ENCODE measurements at regions not wholly inside any gene's neighbourhood (a gene's known extent, or its start where the extent isn't known, plus 50 kb on each side); places are given as distances from the start of the nearest gene placed in this dataset.

DNA sequence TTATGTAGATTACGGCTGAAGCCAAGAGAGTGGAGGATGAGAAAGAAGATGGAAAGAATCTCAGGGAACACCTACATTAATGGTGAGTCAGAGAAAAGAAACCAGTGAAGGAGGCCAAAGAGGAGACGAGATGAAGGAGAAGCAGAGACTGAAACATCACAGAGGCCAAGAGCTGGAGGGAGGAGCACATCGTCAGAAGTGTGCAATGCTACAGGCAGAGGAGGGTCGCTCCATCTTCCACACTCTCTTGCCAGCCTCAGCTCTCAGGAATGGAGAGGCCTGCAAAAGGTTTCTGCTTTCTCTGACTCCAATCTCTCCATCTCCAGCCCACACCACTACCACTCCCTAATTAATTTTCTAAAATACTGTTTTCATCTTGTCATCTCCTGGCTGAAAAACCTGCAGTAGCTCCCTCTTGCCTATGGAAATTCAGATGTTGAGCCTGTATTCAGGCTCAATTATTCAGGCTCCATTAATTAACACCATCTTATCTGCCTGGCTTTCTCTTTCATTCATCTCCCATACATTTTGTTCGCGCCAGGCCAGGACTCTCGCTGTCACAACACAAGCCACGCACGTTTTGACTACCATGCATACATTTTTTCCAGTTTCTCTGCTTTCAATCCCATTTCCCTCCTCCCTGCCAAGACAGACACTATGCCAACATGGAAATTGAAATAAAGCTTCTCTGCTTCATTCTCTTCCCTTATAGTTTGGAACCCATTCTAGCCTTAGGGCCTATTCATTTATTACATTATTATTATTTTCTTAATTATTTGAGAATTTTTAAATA lies 165.8 kb downstream of the INHBA start:
- no peak for DNase-seq (ENCODE audit: low spot score)
- TF ChIP-seq, protein P1, sequence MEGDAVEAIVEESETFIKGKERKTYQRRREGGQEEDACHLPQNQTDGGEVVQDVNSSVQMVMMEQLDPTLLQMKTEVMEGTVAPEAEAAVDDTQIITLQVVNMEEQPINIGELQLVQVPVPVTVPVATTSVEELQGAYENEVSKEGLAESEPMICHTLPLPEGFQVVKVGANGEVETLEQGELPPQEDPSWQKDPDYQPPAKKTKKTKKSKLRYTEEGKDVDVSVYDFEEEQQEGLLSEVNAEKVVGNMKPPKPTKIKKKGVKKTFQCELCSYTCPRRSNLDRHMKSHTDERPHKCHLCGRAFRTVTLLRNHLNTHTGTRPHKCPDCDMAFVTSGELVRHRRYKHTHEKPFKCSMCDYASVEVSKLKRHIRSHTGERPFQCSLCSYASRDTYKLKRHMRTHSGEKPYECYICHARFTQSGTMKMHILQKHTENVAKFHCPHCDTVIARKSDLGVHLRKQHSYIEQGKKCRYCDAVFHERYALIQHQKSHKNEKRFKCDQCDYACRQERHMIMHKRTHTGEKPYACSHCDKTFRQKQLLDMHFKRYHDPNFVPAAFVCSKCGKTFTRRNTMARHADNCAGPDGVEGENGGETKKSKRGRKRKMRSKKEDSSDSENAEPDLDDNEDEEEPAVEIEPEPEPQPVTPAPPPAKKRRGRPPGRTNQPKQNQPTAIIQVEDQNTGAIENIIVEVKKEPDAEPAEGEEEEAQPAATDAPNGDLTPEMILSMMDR (IDR thresholded peaks at IDR 0.05), result no peak
- peaks cover 11% of the 10 kb centered on the region for H3K4me1 Mint-ChIP-seq (ENCODE audit: low read depth)
- H3K27me3 Mint-ChIP-seq (ENCODE audit: low read depth), result no peaks in the 10 kb centered on the region
- H3K4me3 Mint-ChIP-seq (ENCODE audit: unreplicated experiment), result no peak overlapping the region
- peaks cover 4% of the 10 kb centered on the region for H3K9me3 Mint-ChIP-seq (ENCODE audit: low read depth)
- H3K27ac Mint-ChIP-seq (ENCODE audit: unreplicated experiment), result no peak overlapping the region
- H3K36me3 Mint-ChIP-seq (ENCODE audit: low read depth), result peaks cover 3% of the 10 kb centered on the region

DNA sequence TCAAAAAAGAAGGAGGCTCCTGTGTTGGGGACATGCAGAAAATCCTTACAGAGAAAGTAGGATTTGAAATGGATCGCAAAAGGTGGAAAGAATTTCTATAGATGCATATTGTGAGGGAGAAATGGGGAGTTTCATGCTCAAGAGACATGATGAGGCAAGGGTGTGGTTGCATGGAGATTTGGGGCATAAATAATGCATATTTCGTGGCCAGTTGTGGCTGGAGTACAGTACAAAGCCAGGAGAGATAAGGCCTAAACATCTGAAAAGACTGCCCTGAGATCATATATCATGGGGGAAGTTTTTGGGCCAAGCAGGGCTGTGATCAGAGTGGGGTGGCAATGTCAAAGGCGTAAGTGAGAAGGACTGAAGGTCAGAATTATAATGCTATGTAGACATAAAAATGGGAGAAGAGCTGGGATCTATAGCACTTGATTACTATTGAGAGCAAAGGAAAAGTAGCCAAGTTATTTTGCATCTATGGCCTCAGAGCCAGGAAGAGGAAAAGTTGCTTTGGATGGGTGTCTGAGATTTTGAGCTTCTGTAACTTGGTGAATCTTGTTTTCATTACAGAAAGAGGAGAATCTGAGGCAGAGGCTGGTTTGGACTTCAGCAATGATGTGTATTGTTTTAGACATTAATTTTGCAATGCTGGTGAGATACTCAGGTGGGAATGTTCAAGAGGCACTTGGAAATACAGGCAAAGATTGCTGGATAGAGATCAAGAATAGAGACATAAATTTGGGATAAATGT lies 166.6 kb downstream of the INHBA start:
- peaks cover 4% of the 10 kb centered on the region for H3K9me3 Mint-ChIP-seq (ENCODE audit: low read depth)
- DNase-seq (ENCODE audit: low spot score), result no peak

DNA sequence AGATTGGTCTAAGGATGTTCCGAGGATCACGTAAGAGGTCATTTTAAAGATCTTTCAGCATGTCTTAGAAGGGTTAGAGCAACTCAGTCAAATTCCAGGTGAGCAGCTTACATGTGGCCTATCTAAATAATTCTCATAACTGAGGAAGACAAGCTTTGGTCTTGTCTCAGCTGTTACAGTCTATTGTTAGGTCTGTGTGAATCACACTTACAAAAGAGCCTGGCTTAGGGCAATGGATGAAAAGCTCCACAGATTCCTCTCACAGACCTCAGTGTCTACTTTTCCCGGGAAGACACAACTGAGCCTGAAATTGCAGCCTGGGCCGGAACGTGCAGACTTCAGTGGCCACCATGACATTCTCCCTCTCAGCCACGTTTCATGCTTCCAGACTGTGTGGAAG lies 173.1 kb downstream of the INHBA start:
- Mint-ChIP-seq H3K36me3 (ENCODE audit: low read depth) (peaks cover 3% of the 10 kb centered on the region), H3K9me3 (ENCODE audit: low read depth) (peaks cover 6% of the 10 kb centered on the region), H3K4me1 (ENCODE audit: low read depth) (no peaks in the 10 kb centered on the region), H3K27me3 (ENCODE audit: low read depth) (no peaks in the 10 kb centered on the region), H3K4me3 (ENCODE audit: unreplicated experiment) (no peak overlapping the region), H3K27ac (ENCODE audit: unreplicated experiment) (no peak overlapping the region)
- TF ChIP-seq, protein P1 (IDR thresholded peaks at IDR 0.05), result no peak
- no peak for DNase-seq (ENCODE audit: low spot score)

More for the DNA sequence above, 166.6 kb downstream of the INHBA start:
- Mint-ChIP-seq H3K4me3 (ENCODE audit: unreplicated experiment) (no peak overlapping the region), H3K27me3 (ENCODE audit: low read depth) (no peaks in the 10 kb centered on the region), H3K4me1 (ENCODE audit: low read depth) (peaks cover 11% of the 10 kb centered on the region), H3K27ac (ENCODE audit: unreplicated experiment) (no peak overlapping the region), H3K36me3 (ENCODE audit: low read depth) (peaks cover 3% of the 10 kb centered on the region)
- TF ChIP-seq, protein P1 (IDR thresholded peaks at IDR 0.05), result no peak

DNA sequence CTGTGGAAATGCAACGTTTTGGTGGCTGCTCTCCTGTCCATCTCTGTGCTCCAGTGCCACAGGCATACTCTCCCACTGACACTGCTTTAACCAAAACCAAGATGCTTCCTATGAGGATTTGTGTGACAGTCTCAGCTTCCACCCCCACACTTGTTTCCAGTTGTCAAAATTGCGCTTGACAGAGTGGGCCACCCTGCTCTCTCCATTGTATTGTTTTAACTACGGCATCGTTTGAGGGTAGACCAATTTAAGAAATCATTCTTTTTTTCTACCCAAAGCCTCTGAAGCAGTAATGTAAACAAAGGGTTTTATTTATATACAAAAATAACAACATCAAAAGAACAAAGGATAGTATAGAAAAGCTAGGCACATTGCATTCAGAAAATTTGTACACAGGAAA lies 178.0 kb downstream of the INHBA start:
- no peak for DNase-seq (ENCODE audit: low spot score)
- H3K4me1 Mint-ChIP-seq (ENCODE audit: low read depth), result no peaks in the 10 kb centered on the region
- no peak overlapping the region for H3K27ac Mint-ChIP-seq (ENCODE audit: unreplicated experiment)
- no peaks in the 10 kb centered on the region for H3K27me3 Mint-ChIP-seq (ENCODE audit: low read depth)
- no peak overlapping the region for H3K4me3 Mint-ChIP-seq (ENCODE audit: unreplicated experiment)
- TF ChIP-seq, protein P1 (IDR thresholded peaks at IDR 0.05), result no peak
- peaks cover 18% of the 10 kb centered on the region for H3K9me3 Mint-ChIP-seq (ENCODE audit: low read depth)
- peaks cover 6% of the 10 kb centered on the region for H3K36me3 Mint-ChIP-seq (ENCODE audit: low read depth)

DNA sequence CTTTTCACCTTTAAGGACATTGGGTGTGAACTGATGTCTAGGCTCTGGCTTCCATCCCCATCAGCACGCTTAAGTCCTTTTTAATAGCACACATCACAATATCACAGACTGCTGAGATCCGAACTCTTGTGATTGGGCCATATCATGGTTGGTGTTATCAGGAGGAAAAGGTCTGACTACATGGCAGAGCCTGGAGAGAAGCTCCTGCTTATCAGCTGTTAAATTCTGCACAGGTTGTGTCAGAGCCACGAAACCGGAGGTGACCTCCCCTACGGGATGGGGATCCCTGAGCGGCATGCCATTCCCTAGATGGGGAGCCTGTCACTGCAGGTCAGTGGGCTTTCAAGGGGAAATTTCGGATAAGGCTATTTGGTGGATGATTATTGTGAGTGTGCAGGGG lies 182.4 kb downstream of the INHBA start:
- no peak overlapping the region for H3K27ac Mint-ChIP-seq (ENCODE audit: unreplicated experiment)
- TF ChIP-seq, protein P1 (IDR thresholded peaks at IDR 0.05), result no peak
- no peak for DNase-seq (ENCODE audit: low spot score)
- no peaks in the 10 kb centered on the region for H3K4me1 Mint-ChIP-seq (ENCODE audit: low read depth)
- H3K27me3 Mint-ChIP-seq (ENCODE audit: low read depth), result no peaks in the 10 kb centered on the region
- peaks cover 8% of the 10 kb centered on the region for H3K36me3 Mint-ChIP-seq (ENCODE audit: low read depth)
- no peak overlapping the region for H3K4me3 Mint-ChIP-seq (ENCODE audit: unreplicated experiment)
- H3K9me3 Mint-ChIP-seq (ENCODE audit: low read depth), result peaks cover 28% of the 10 kb centered on the region
